OCI-LY7 (cell line): ENCODE measurements at regions not wholly inside any gene's neighbourhood (a gene's known extent, or its start where the extent isn't known, plus 50 kb on each side); places are given as distances from the start of the nearest gene placed in this dataset.

Experiments used
- BruUV-seq: library from RNA; stranded (reverse); fragments of 400-500 nt; replicated peaks from 2 replicates; lab custom pipeline; 2021; lab: Mats Ljungman, UMichigan
- CTCF ChIA-PET: fragments of 300-600 bp; sonication (Branson Sonifier 250); formaldehyde crosslinking; loops from one replicate; lab custom pipeline; 2022; ENCODE audit warnings: antibody characterized with exemption; ENCODE audit not compliant: unreplicated experiment; lab: Charles Lee
- POLR2A ChIA-PET: fragments of 300-600 bp; sonication (Branson Sonifier 250); formaldehyde crosslinking; loops from one replicate; lab custom pipeline; 2022; ENCODE audit warnings: antibody characterized with exemption; lab: Charles Lee
- DNase-seq: peaks from one replicate; pipeline ENCODE4 v3.0.0-alpha.2; 2015; ENCODE audit warnings: low spot score
- H2AFZ ChIP-seq: fragments of 200-600 bp; sonication (generic), shearing (Covaris generic); 2 replicates; pipeline ENCODE4 v1.6.1; 2014; ENCODE audit warnings: mild to moderate bottlenecking, antibody characterized with exemption, low read length, moderate library complexity
- H3K27ac ChIP-seq: fragments of 200-600 bp; sonication (generic); 2 replicates; pipeline ENCODE4 v1.5.1; 2014; ENCODE audit warnings: mixed run types, low read depth, mild to moderate bottlenecking, moderate library complexity, low read length, inconsistent platforms; ENCODE audit not compliant: poor library complexity, severe bottlenecking
- H3K36me3 ChIP-seq: fragments of 200-600 bp; sonication (generic); 2 replicates; pipeline ENCODE4 v1.6.1; 2014; ENCODE audit warnings: mild to moderate bottlenecking, antibody characterized with exemption, low read length, moderate library complexity, mixed read lengths; ENCODE audit not compliant: insufficient read depth
- H3K4me1 ChIP-seq: fragments of 200-600 bp; sonication (generic); 2 replicates; pipeline ENCODE4 v1.5.1; 2014; ENCODE audit warnings: mild to moderate bottlenecking, low read length; ENCODE audit not compliant: insufficient read depth, poor library complexity, severe bottlenecking
- H3K4me2 ChIP-seq: fragments of 200-600 bp; sonication (generic); 2 replicates; pipeline ENCODE4 v1.6.1; 2014; ENCODE audit warnings: mild to moderate bottlenecking, low read length
- H3K4me3 ChIP-seq: fragments of 200-600 bp; sonication (generic); 2 replicates; pipeline ENCODE4 v1.5.1; 2014; ENCODE audit warnings: mild to moderate bottlenecking, low read depth, low read length; ENCODE audit not compliant: poor library complexity, severe bottlenecking
- H3K79me2 ChIP-seq: fragments of 200-600 bp; sonication (generic); 2 replicates; pipeline ENCODE4 v1.6.1; 2016; ENCODE audit warnings: low read depth, mild to moderate bottlenecking, low read length, moderate library complexity, mixed read lengths; ENCODE audit not compliant: insufficient read depth
- H3K9me2 ChIP-seq: fragments of 200-600 bp; sonication (generic); 2 replicates; pipeline ENCODE4 v1.6.1; 2016; ENCODE audit warnings: mild to moderate bottlenecking, low read length, mixed read lengths; ENCODE audit not compliant: insufficient read depth
- H3K9me3 ChIP-seq: fragments of 200-600 bp; sonication (generic); 2 replicates; pipeline ENCODE4 v1.6.1; 2014; ENCODE audit warnings: mild to moderate bottlenecking, mixed run types, low read length, mixed read lengths
- H4K20me1 ChIP-seq: fragments of 200-600 bp; sonication (generic); 2 replicates; pipeline ENCODE4 v1.6.1; 2014; ENCODE audit warnings: mild to moderate bottlenecking, antibody characterized with exemption, low read length, moderate library complexity, mixed read lengths; ENCODE audit not compliant: insufficient read depth
- CTCF ChIP-seq: fragments of 200-600 bp; sonication (generic); conservative IDR thresholded peaks from 2 replicates; pipeline ENCODE4 v1.5.1; 2014; ENCODE audit warnings: mild to moderate bottlenecking, antibody characterized with exemption, low read length, moderate library complexity, mixed read lengths
- EZH2phosphoT487 ChIP-seq: fragments of 200-600 bp; sonication (generic); IDR thresholded peaks from 2 replicates; pipeline ENCODE4 v1.6.1; 2018; ENCODE audit warnings: low read depth, borderline replicate concordance, mild to moderate bottlenecking, mixed run types, antibody characterized with exemption, low read length, moderate library complexity, mixed read lengths
- intact Hi-C: fragments of 100-400 bp; cut with micrococcal nuclease; formaldehyde crosslinking; loops from one replicate; pipeline ENCODE4 v1.10.0; 2022; ENCODE audit not compliant: unreplicated experiment

GRCh38 chr10:10198363-10198762, 819.3 kb upstream of the CELF2 start:
- CTCF ChIA-PET = no interaction called here
- Histone ChIP-seq H3K36me3 (no peaks in the 10 kb centered on the region), H3K4me3 (no peak overlapping the region), H2AFZ (no peak overlapping the region), H3K27ac (no peak overlapping the region), H3K9me2 (no peaks in the 10 kb centered on the region), H3K4me1 (no peaks in the 10 kb centered on the region), H3K4me2 (no peak overlapping the region), H3K79me2 (no peaks in the 10 kb centered on the region), H3K9me3 (0 out of 2 replicates have a peak, but pooled peaks cover 5% of the 10 kb centered on the region), H4K20me1 (no peaks in the 10 kb centered on the region)
- no peak for TF ChIP-seq EZH2phosphoT487
- no peak for TF ChIP-seq CTCF
- POLR2A ChIA-PET = interaction anchor here (1.3 kb wide), 1 partner anchor 11 kb away, joined by 8 read pairs; no protein-coding TSS in a partner anchor
- no TSS peak for BruUV-seq
- DNase-seq = no peak
- intact Hi-C loops = no loop called here

GRCh38 chr10:10204415-10204814, 813.3 kb upstream of the CELF2 start:
- no peaks in the 10 kb centered on the region for H4K20me1 ChIP-seq
- H3K79me2 ChIP-seq = no peaks in the 10 kb centered on the region
- no peak overlapping the region for H3K4me2 ChIP-seq
- H3K4me3 ChIP-seq = no peak overlapping the region
- intact Hi-C loops = no loop called here
- H3K27ac ChIP-seq = no peak overlapping the region
- BruUV-seq = no TSS peak
- no peak for TF ChIP-seq EZH2phosphoT487
- POLR2A ChIA-PET = no interaction called here
- H3K36me3 ChIP-seq = no peaks in the 10 kb centered on the region
- DNase-seq = no peak
- H2AFZ ChIP-seq = no peak overlapping the region
- CTCF ChIA-PET = no interaction called here
- no peaks in the 10 kb centered on the region for H3K9me2 ChIP-seq
- H3K9me3 ChIP-seq = peaks cover 26% of the 10 kb centered on the region; the same call in 1 of the 2 replicates
- H3K4me1 ChIP-seq = peaks cover 5% of the 10 kb centered on the region

- no peak for TF ChIP-seq CTCF
- no peak for TF ChIP-seq EZH2phosphoT487
- Histone ChIP-seq H2AFZ (no peak overlapping the region), H3K4me3 (no peak overlapping the region), H3K9me2 (no peaks in the 10 kb centered on the region), H3K4me2 (no peak overlapping the region), H3K79me2 (no peaks in the 10 kb centered on the region), H3K27ac (no peak overlapping the region), H3K4me1 (peaks cover 7% of the 10 kb centered on the region), H4K20me1 (no peaks in the 10 kb centered on the region), H3K36me3 (no peaks in the 10 kb centered on the region), H3K9me3 (peaks cover 26% of the 10 kb centered on the region; the same call in 1 of the 2 replicates)
- POLR2A ChIA-PET = interaction anchor here (0.6 to 1.0 kb wide), 3 partner anchors 10 to 34 kb away, joined by 3 to 5 read pairs (median 3); no protein-coding TSS in a partner anchor
- CTCF ChIA-PET = no interaction called here
- no peak for DNase-seq
- intact Hi-C loops = no loop called here
- BruUV-seq = no TSS peak
Measured at GRCh38 chr10:10205906-10206305, 811.8 kb upstream of the CELF2 start.
